K562 (cell line): ENCODE measurements at regions not wholly inside any gene's neighbourhood (a gene's known extent, or its start where the extent isn't known, plus 50 kb on each side); places are given as distances from the start of the nearest gene placed in this dataset.

Experiments
- ARHGAP35 ChIP-seq: fragments of 450-650 bp; IDR thresholded peaks from 2 replicates; pipeline ENCODE4 v1.6.1; 2018; ENCODE audit not compliant: partially characterized antibody
- CEBPB ChIP-seq: fragments of 450-650 bp; IDR thresholded peaks from 2 replicates; pipeline ENCODE4 v1.6.1; 2016; ENCODE audit warnings: missing genetic modification characterization, missing compliant biosample characterization
- HSF4 ChIP-seq: fragments of 250-450 bp; sonication (Bioruptor Pico); IDR thresholded peaks from 2 replicates; pipeline ENCODE4 v2.1.2; 2022; ENCODE audit warnings: mild to moderate bottlenecking, moderate library complexity, borderline replicate concordance
- JUNB ChIP-seq: fragments of 450-650 bp; formaldehyde crosslinking; conservative IDR thresholded peaks from 2 replicates; pipeline ENCODE4 v1.4.0; 2020; ENCODE audit warnings: mild to moderate bottlenecking
- MAZ ChIP-seq, 2 experiments: fragments of 450-650 bp in 1 of 2; sonication (generic) in 1 of 2; formaldehyde crosslinking; IDR thresholded peaks in 1 of 2; conservative IDR thresholded peaks in 1 of 2; 2 replicates each; pipeline versions ENCODE4 v1.4.0 to v1.5.0; 2020; ENCODE audit warnings: mild to moderate bottlenecking in 1 of 2, missing genetic modification reagents in 1 of 2
- MCM2 ChIP-seq: fragments of 450-650 bp; IDR thresholded peaks from 2 replicates; pipeline ENCODE4 v1.6.1; 2017; ENCODE audit warnings: low read depth, mild to moderate bottlenecking
- NFYB ChIP-seq: IDR thresholded peaks from 2 replicates; pipeline ENCODE4 v1.6.1; 2011; ENCODE audit warnings: mild to moderate bottlenecking, moderate library complexity; ENCODE audit not compliant: insufficient read length; ENCODE audit errors: extremely low read depth
- NR2C1 ChIP-seq, 2 experiments: fragments of 450-650 bp; IDR thresholded peaks; 2 replicates each; pipeline ENCODE4 v1.6.1; 2017; ENCODE audit warnings: mild to moderate bottlenecking in 2 of 2, antibody characterized with exemption in 1 of 2, inconsistent platforms in 1 of 2, missing compliant biosample characterization in 1 of 2, missing genetic modification characterization in 1 of 2
- POLR3A ChIP-seq: IDR thresholded peaks from 2 replicates; pipeline ENCODE4 v1.6.1; 2011; ENCODE audit warnings: borderline replicate concordance, mild to moderate bottlenecking, moderate library complexity; ENCODE audit not compliant: insufficient read length, insufficient read depth; ENCODE audit errors: extremely low read depth
- RBM25 ChIP-seq: fragments of 200-400 bp; formaldehyde crosslinking; IDR thresholded peaks from 2 replicates; pipeline ENCODE4 v1.6.1; 2018; ENCODE audit warnings: low read length, low read depth, moderate library complexity; ENCODE audit not compliant: severe bottlenecking
- SMC3 ChIP-seq: conservative IDR thresholded peaks from 2 replicates; pipeline ENCODE4 v1.6.1; 2011; ENCODE audit warnings: low read depth, low read length, improper control_type of control experiment; ENCODE audit not compliant: insufficient read depth
- SP2 ChIP-seq: IDR thresholded peaks from 2 replicates; pipeline ENCODE4 v1.6.1; 2011; ENCODE audit warnings: mild to moderate bottlenecking, low read depth, low read length, moderate library complexity; ENCODE audit not compliant: poor library complexity, severe bottlenecking; ENCODE audit errors: extremely low read depth
- TBP ChIP-seq: optimal IDR thresholded peaks from 2 replicates; pipeline ENCODE3; 2011; ENCODE audit warnings: low read depth, low read length, improper control_type of control experiment
- TCF3 ChIP-seq: sonication (generic); formaldehyde crosslinking; IDR thresholded peaks from 2 replicates; pipeline ENCODE4 v1.4.0; 2020; ENCODE audit warnings: mild to moderate bottlenecking, missing genetic modification reagents
- ZFP30 ChIP-seq: fragments of 250-450 bp; sonication (Bioruptor Pico); IDR thresholded peaks from 2 replicates; pipeline ENCODE4 v1.8.0; 2022; ENCODE audit warnings: moderate library complexity, mild to moderate bottlenecking, inconsistent platforms, borderline replicate concordance
- ZNF121 ChIP-seq: sonication (generic); formaldehyde crosslinking; conservative IDR thresholded peaks from 2 replicates; pipeline ENCODE4 v1.8.0; 2022; ENCODE audit warnings: missing genetic modification reagents
- TF ChIP-seq, protein P1 (sequence below): fragments of 450-650 bp; IDR thresholded peaks from 2 replicates; pipeline ENCODE4 v1.6.1; 2018; ENCODE audit warnings: mild to moderate bottlenecking, low read depth; ENCODE audit not compliant: partially characterized antibody
- TF ChIP-seq, protein P2 (sequence below): IDR thresholded peaks from 3 replicates; pipeline ENCODE4 v1.6.1; 2011; ENCODE audit warnings: borderline replicate concordance, mild to moderate bottlenecking, moderate library complexity; ENCODE audit not compliant: insufficient read length; ENCODE audit errors: extremely low read depth
- TF ChIP-seq, protein P3 (sequence below), 2 experiments: fragments of 450-650 bp in 1 of 2; sonication (generic) in 1 of 2; formaldehyde crosslinking in 1 of 2; IDR thresholded peaks in 1 of 2; conservative IDR thresholded peaks in 1 of 2; 2 replicates each; pipeline versions ENCODE4 v1.6.1 to v1.8.1; 2016 to 2023; ENCODE audit warnings: mild to moderate bottlenecking in 2 of 2, moderate library complexity in 2 of 2, inconsistent platforms in 1 of 2, missing genetic modification reagents in 1 of 2

DNA sequence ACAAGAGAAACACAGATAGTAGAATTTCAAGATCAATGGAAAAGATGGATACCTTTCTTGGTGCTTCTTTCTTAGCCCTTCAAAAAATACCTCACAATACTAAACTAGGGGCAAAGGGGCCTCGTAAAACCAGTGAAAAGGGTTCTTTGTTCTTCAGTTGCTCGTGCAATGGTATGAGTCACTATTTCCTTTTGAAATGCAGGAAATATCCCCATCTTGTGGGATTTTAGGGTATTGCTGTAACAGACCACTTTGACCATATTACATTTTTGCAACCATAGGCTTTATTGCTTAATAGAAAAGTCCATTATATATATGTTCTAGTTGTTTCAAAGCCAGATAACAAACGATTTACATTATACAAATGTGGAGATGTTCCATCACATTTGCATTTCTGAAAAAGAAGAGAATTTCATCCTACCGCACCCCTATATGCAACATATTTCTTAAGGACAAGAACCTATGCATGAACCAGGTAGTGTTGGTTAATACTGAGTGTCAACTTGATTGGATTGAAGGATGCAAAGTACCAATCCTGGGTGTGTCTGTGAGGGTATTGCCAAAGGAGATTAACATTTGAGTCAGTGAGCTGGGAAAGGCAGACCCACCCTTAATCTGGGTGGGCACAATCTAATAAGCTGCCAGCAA, 88.6 kb upstream of the PKN2 start (continued):
- TF ChIP-seq, protein P1, sequence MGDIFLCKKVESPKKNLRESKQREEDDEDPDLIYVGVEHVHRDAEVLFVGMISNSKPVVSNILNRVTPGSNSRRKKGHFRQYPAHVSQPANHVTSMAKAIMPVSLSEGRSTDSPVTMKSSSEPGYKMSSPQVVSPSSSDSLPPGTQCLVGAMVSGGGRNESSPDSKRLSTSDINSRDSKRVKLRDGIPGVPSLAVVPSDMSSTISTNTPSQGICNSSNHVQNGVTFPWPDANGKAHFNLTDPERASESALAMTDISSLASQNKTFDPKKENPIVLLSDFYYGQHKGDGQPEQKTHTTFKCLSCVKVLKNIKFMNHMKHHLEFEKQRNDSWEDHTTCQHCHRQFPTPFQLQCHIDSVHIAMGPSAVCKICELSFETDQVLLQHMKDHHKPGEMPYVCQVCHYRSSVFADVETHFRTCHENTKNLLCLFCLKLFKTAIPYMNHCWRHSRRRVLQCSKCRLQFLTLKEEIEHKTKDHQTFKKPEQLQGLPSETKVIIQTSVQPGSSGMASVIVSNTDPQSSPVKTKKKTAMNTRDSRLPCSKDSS, result no peak
- no peak for TF ChIP-seq SP2
- TF ChIP-seq ARHGAP35, result no peak
- TF ChIP-seq SMC3, result 0 out of 2 replicates have a peak, but pooled peaks have one; percentile 32
- no peak for TF ChIP-seq ZNF121 (CRISPR knock-in tag)
- TF ChIP-seq POLR3A, result no peak
- no peak for TF ChIP-seq TBP
- no peak for TF ChIP-seq MAZ (CRISPR knock-in tag; conservative IDR thresholded peaks at IDR 0.05 in 1 of 2, IDR thresholded peaks at IDR 0.05 in 1 of 2)
- TF ChIP-seq CEBPB (tag), result peak; percentile 46; the same call in 1 of the 2 replicates
- TF ChIP-seq, protein P2, sequence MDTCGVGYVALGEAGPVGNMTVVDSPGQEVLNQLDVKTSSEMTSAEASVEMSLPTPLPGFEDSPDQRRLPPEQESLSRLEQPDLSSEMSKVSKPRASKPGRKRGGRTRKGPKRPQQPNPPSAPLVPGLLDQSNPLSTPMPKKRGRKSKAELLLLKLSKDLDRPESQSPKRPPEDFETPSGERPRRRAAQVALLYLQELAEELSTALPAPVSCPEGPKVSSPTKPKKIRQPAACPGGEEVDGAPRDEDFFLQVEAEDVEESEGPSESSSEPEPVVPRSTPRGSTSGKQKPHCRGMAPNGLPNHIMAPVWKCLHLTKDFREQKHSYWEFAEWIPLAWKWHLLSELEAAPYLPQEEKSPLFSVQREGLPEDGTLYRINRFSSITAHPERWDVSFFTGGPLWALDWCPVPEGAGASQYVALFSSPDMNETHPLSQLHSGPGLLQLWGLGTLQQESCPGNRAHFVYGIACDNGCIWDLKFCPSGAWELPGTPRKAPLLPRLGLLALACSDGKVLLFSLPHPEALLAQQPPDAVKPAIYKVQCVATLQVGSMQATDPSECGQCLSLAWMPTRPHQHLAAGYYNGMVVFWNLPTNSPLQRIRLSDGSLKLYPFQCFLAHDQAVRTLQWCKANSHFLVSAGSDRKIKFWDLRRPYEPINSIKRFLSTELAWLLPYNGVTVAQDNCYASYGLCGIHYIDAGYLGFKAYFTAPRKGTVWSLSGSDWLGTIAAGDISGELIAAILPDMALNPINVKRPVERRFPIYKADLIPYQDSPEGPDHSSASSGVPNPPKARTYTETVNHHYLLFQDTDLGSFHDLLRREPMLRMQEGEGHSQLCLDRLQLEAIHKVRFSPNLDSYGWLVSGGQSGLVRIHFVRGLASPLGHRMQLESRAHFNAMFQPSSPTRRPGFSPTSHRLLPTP, result no peak
- no peak for TF ChIP-seq NR2C1 (IDR thresholded peaks at IDR 0.05)
- no peak for TF ChIP-seq NR2C1 (tag; IDR thresholded peaks at IDR 0.05)
- no peak for TF ChIP-seq RBM25
- TF ChIP-seq TCF3 (CRISPR knock-in tag), result no peak
- no peak for TF ChIP-seq NFYB
- no peak for TF ChIP-seq HSF4 (CRISPR knock-in tag)
- no peak for TF ChIP-seq ZFP30
- TF ChIP-seq JUNB (CRISPR knock-in tag), result no peak
- no peak for TF ChIP-seq MCM2
- TF ChIP-seq, protein P3, sequence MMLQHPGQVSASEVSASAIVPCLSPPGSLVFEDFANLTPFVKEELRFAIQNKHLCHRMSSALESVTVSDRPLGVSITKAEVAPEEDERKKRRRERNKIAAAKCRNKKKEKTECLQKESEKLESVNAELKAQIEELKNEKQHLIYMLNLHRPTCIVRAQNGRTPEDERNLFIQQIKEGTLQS (IDR thresholded peaks at IDR 0.05), result peak; percentile 83
- TF ChIP-seq, protein P3 (CRISPR knock-in tag; conservative IDR thresholded peaks at IDR 0.05), result no peak; the same call in 1 of the 2 replicates
